ENCODE measurements at regions not wholly inside any gene's neighbourhood (a gene's known extent, or its start where the extent isn't known, plus 50 kb on each side); places are given as distances from the start of the nearest gene placed in this dataset.

- TF ChIP-seq POLR2A (IDR thresholded peaks at IDR 0.05) (no peak), CTCF (IDR thresholded peaks at IDR 0.05) (no peak)
Measured at GRCh38 chr2:219772697-219773096, 145.3 kb downstream of the SLC4A3 start.
